ENCODE measurements at regions not wholly inside any gene's neighbourhood (a gene's known extent, or its start where the extent isn't known, plus 50 kb on each side); places are given as distances from the start of the nearest gene placed in this dataset.

DNA sequence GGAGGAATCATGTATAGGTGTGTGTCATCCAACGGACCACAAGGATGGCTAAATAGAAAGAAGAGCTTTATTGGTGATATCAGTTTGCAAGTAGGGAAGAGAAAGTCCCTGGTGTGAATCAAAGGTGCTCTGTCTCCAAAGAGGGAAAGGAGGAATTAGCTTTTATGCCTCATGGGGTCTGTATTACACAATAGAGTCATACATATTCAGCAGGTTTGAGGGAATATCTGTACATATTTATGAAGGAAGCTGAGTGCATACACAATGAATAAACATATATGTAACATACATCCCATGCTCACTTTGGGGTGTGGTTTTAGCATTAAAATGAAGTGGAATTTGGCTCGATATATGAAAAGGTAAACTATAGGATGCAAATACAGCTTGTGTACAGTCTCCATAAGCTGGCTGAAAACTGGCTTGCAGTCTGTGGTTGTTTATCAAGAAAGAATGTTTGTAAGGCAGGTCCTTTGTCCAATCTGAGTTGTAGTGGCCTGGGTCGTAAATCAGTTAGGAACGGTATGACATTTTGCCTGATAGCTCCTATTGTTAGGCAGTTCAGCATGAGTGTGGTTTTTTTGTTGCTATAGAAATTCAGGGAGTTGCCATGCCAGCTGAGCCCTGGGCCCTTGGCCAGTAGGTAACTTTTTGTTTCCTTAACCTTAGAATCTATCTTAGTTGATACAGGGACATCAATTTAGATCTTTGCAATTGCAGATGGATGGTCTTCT lies 198.0 kb upstream of the ZP4 start:
- H3K4me3 ChIP-seq (ENCODE audit: low read depth in 1 of 2, low read length in 2 of 2): no peak overlapping the region
- no peaks in the 10 kb centered on the region for H3K36me3 ChIP-seq (ENCODE audit: control insufficient read depth in 1 of 2, insufficient read depth in 2 of 2, low read length in 2 of 2)
- H3K9me3 ChIP-seq (ENCODE audit: control insufficient read depth in 1 of 2, low read length in 2 of 2): no peaks in the 10 kb centered on the region
- H3K27ac ChIP-seq (ENCODE audit: low read depth, low read length): no peak overlapping the region
- no peak overlapping the region for H3K9ac ChIP-seq (ENCODE audit: low read depth in 1 of 2, low read length in 2 of 2)
- no peaks in the 10 kb centered on the region for H3K27me3 ChIP-seq (ENCODE audit: control insufficient read depth in 1 of 2, insufficient read depth in 2 of 2, low read length in 2 of 2)
- H3K4me1 ChIP-seq (ENCODE audit: control insufficient read depth in 1 of 2, insufficient read depth in 2 of 2, low read length in 2 of 2): no peaks in the 10 kb centered on the region

DNA sequence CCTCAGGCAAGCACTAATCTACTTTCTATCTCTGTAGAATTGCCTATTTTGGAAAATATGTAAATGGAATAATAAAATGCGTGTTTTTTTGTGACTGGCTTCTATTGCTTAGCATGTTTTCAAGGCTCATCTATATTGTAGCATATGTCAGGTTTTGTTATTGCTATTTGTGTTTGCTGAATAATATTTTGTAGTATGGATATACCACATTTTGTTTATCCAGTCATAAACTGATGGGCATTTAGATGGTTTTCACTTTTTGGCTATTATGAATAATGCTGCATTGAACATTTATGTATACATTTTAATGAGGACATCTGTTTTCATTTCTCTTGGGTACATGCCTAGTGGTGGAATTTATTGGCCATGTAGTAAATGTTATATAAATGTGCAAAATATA lies 183.3 kb upstream of the ZP4 start:
- no peaks in the 10 kb centered on the region for H3K4me1 ChIP-seq (ENCODE audit: control insufficient read depth in 1 of 2, insufficient read depth in 2 of 2, low read length in 2 of 2)
- H3K9me3 ChIP-seq (ENCODE audit: control insufficient read depth in 1 of 2, low read length in 2 of 2): no peaks in the 10 kb centered on the region
- no peaks in the 10 kb centered on the region for H3K27me3 ChIP-seq (ENCODE audit: control insufficient read depth in 1 of 2, insufficient read depth in 2 of 2, low read length in 2 of 2)
- no peak overlapping the region for H3K4me3 ChIP-seq (ENCODE audit: low read depth in 1 of 2, low read length in 2 of 2)
- no peak overlapping the region for H3K27ac ChIP-seq (ENCODE audit: low read depth, low read length)
- no peak overlapping the region for H3K9ac ChIP-seq (ENCODE audit: low read depth in 1 of 2, low read length in 2 of 2)
- H3K36me3 ChIP-seq (ENCODE audit: control insufficient read depth in 1 of 2, insufficient read depth in 2 of 2, low read length in 2 of 2): no peaks in the 10 kb centered on the region

DNA sequence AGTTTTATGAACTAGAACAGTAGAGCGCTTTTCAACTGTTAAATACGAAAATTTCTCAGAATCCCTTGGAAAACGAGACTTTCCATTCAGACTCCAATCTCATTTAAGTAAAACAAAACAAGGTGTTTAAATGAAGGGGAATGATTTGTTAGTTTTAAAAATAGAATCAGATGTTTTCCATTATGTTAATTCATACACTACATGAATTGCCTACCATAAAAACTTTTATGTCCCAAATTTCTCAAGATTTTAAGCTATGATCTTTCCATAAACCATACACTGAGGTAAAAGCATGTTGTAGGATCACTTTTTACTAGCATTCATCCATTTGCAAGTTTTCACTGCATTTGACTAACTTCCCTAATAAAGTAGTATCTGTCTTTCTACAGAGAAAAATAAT lies 180.3 kb upstream of the ZP4 start:
- Histone ChIP-seq H3K9ac (ENCODE audit: low read depth in 1 of 2, low read length in 2 of 2) (no peak overlapping the region), H3K36me3 (ENCODE audit: control insufficient read depth in 1 of 2, insufficient read depth in 2 of 2, low read length in 2 of 2) (no peaks in the 10 kb centered on the region), H3K9me3 (ENCODE audit: control insufficient read depth in 1 of 2, low read length in 2 of 2) (no peaks in the 10 kb centered on the region), H3K4me1 (ENCODE audit: control insufficient read depth in 1 of 2, insufficient read depth in 2 of 2, low read length in 2 of 2) (no peaks in the 10 kb centered on the region), H3K4me3 (ENCODE audit: low read depth in 1 of 2, low read length in 2 of 2) (no peak overlapping the region), H3K27ac (ENCODE audit: low read depth, low read length) (no peak overlapping the region), H3K27me3 (ENCODE audit: control insufficient read depth in 1 of 2, insufficient read depth in 2 of 2, low read length in 2 of 2) (no peaks in the 10 kb centered on the region)

DNA sequence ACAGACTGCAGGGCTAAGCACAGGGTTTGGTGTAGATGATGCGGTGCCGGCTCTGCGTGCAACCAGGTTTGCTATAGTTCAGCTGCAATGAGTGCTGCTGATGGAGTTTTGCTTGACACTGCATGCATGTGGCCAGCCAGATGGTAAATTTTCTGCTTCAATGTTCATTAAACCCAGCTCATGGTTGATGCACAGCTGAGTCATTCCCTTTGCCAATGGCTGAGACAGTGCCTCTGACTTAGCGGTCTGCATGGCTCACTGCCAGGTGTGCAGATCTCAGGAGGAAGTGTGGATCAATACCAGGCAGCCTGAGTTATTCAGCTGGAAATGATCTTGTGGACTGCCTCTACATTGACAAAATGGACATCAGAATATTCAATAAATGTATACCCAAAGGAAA lies 172.7 kb upstream of the ZP4 start:
- no peaks in the 10 kb centered on the region for H3K4me1 ChIP-seq (ENCODE audit: control insufficient read depth in 1 of 2, insufficient read depth in 2 of 2, low read length in 2 of 2)
- no peaks in the 10 kb centered on the region for H3K36me3 ChIP-seq (ENCODE audit: control insufficient read depth in 1 of 2, insufficient read depth in 2 of 2, low read length in 2 of 2)
- no peak overlapping the region for H3K4me3 ChIP-seq (ENCODE audit: low read depth in 1 of 2, low read length in 2 of 2)
- H3K27ac ChIP-seq (ENCODE audit: low read depth, low read length): no peak overlapping the region
- no peaks in the 10 kb centered on the region for H3K9me3 ChIP-seq (ENCODE audit: control insufficient read depth in 1 of 2, low read length in 2 of 2)
- H3K27me3 ChIP-seq (ENCODE audit: control insufficient read depth in 1 of 2, insufficient read depth in 2 of 2, low read length in 2 of 2): no peaks in the 10 kb centered on the region
- H3K9ac ChIP-seq (ENCODE audit: low read depth in 1 of 2, low read length in 2 of 2): no peak overlapping the region

DNA sequence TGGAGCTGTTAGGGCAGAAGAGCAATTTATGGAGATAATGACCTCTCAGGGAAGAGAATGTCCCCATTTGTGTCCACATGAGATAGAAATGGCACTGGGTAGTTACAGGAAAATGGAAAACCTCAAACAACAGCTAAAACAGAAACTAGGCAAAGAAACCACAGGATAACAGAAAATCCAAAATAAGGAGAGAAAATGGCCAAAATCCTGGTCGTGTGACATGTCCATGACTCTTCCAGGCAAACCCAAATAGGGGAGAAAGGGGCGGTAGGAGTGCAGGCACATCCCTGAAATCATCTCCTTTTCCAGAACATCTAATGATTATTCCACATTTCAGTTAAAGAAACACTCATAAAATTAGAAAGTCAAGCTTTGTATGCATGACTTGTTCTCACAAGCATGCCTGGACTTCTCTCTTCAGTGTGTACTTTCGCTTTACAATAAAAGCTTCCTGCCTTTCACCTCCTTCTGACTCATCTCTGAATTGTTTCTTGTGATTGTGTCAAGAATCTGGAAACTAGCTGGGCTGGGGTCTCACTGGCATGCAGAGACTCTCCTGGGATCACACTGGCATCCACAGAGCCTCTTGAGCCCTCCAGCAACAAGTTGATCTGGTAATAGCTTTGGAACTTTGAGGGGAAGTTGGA lies 171.4 kb upstream of the ZP4 start:
- Histone ChIP-seq H3K4me3 (ENCODE audit: low read depth in 1 of 2, low read length in 2 of 2) (no peak overlapping the region), H3K4me1 (ENCODE audit: control insufficient read depth in 1 of 2, insufficient read depth in 2 of 2, low read length in 2 of 2) (no peaks in the 10 kb centered on the region), H3K36me3 (ENCODE audit: control insufficient read depth in 1 of 2, insufficient read depth in 2 of 2, low read length in 2 of 2) (no peaks in the 10 kb centered on the region), H3K27ac (ENCODE audit: low read depth, low read length) (no peak overlapping the region), H3K27me3 (ENCODE audit: control insufficient read depth in 1 of 2, insufficient read depth in 2 of 2, low read length in 2 of 2) (no peaks in the 10 kb centered on the region), H3K9me3 (ENCODE audit: control insufficient read depth in 1 of 2, low read length in 2 of 2) (no peaks in the 10 kb centered on the region), H3K9ac (ENCODE audit: low read depth in 1 of 2, low read length in 2 of 2) (no peak overlapping the region)

DNA sequence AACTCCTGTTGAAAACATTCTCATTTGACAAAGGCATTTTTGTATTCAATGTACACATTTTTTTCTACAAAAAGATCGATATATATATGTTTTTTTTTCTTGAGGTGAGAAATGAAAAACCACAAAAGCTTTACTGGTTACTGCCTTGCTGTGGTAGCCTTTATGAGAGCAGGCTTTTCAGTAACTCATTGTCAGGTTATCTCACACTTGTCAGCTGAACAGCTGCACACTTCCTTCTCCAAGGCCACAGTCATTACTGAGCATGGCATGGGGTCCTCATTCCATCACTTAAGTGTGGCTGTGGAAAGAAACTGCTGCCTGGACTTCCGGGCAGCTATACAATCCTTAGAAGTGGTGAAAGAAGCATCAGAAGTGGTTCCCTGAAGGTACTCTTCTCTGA lies 169.3 kb upstream of the ZP4 start:
- no peaks in the 10 kb centered on the region for H3K36me3 ChIP-seq (ENCODE audit: control insufficient read depth in 1 of 2, insufficient read depth in 2 of 2, low read length in 2 of 2)
- H3K4me1 ChIP-seq (ENCODE audit: control insufficient read depth in 1 of 2, insufficient read depth in 2 of 2, low read length in 2 of 2): no peaks in the 10 kb centered on the region
- H3K27ac ChIP-seq (ENCODE audit: low read depth, low read length): no peak overlapping the region
- no peak overlapping the region for H3K9ac ChIP-seq (ENCODE audit: low read depth in 1 of 2, low read length in 2 of 2)
- no peaks in the 10 kb centered on the region for H3K9me3 ChIP-seq (ENCODE audit: control insufficient read depth in 1 of 2, low read length in 2 of 2)
- H3K27me3 ChIP-seq (ENCODE audit: control insufficient read depth in 1 of 2, insufficient read depth in 2 of 2, low read length in 2 of 2): no peaks in the 10 kb centered on the region
- H3K4me3 ChIP-seq (ENCODE audit: low read depth in 1 of 2, low read length in 2 of 2): no peak overlapping the region

DNA sequence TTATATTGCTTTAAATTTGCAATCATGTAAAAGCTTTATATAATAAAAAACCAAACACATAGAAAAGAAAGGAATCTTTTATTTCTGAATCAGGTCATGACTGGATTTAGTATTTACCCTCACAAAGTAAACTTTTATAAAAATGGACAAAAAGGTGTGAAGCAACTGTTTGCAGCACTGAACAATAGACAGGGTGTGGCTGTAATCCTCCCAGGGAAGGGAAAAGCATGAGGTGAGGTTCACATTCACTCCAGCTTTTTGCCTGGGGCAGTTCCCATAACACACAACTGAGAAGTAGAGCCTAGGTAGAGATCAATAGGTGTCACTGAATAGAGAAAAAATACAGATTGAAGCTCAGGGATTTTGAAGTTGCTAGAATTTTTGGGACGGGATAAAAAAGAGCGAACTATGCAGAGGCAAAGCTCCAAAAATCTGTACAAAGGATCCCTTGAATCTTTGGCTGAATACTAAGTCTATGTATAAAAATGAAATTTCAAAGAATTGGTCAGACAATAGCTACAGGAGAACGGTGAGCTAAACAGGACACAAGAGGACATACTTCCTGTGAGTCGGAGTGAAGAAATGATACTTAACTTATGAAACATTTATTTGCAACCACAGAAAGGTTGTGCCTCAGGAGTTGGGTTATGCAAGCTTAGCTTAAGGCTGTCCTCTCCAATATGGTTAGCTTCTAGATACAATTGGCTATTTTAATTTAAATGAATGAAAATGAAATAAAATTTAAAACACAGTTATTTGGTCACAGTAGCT lies 162.0 kb upstream of the ZP4 start:
- no peak overlapping the region for H3K27ac ChIP-seq (ENCODE audit: low read depth, low read length)
- H3K9me3 ChIP-seq (ENCODE audit: control insufficient read depth in 1 of 2, low read length in 2 of 2): no peaks in the 10 kb centered on the region
- no peaks in the 10 kb centered on the region for H3K27me3 ChIP-seq (ENCODE audit: control insufficient read depth in 1 of 2, insufficient read depth in 2 of 2, low read length in 2 of 2)
- no peak overlapping the region for H3K9ac ChIP-seq (ENCODE audit: low read depth in 1 of 2, low read length in 2 of 2)
- H3K36me3 ChIP-seq (ENCODE audit: control insufficient read depth in 1 of 2, insufficient read depth in 2 of 2, low read length in 2 of 2): no peaks in the 10 kb centered on the region
- H3K4me1 ChIP-seq (ENCODE audit: control insufficient read depth in 1 of 2, insufficient read depth in 2 of 2, low read length in 2 of 2): no peaks in the 10 kb centered on the region
- H3K4me3 ChIP-seq (ENCODE audit: low read depth in 1 of 2, low read length in 2 of 2): no peak overlapping the region

DNA sequence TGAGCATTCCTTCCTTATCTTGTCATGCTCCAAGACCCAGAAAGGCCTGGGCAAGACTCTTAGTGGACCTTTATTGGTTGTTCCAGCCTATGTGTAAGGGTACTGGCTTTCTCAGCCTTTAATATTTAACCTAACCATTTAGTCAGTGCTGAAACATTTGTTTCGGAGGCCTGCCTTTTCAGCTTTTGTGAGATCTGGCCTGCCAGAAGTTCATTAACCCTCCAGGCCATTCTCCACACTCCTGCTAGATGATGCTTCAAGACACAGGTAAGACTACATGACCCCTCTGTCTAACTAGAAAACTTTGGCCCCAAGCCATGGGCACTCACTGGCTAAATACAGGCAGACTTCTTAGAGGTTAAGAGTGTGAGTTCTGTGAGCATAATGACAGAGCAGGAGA lies 138.4 kb upstream of the ZP4 start:
- H3K36me3 ChIP-seq (ENCODE audit: control insufficient read depth in 1 of 2, insufficient read depth in 2 of 2, low read length in 2 of 2): no peaks in the 10 kb centered on the region
- no peak overlapping the region for H3K4me3 ChIP-seq (ENCODE audit: low read depth in 1 of 2, low read length in 2 of 2)
- no peaks in the 10 kb centered on the region for H3K27me3 ChIP-seq (ENCODE audit: control insufficient read depth in 1 of 2, insufficient read depth in 2 of 2, low read length in 2 of 2)
- H3K4me1 ChIP-seq (ENCODE audit: control insufficient read depth in 1 of 2, insufficient read depth in 2 of 2, low read length in 2 of 2): no peaks in the 10 kb centered on the region
- H3K9ac ChIP-seq (ENCODE audit: low read depth in 1 of 2, low read length in 2 of 2): no peak overlapping the region
- no peak overlapping the region for H3K27ac ChIP-seq (ENCODE audit: low read depth, low read length)
- H3K9me3 ChIP-seq (ENCODE audit: control insufficient read depth in 1 of 2, low read length in 2 of 2): no peaks in the 10 kb centered on the region

DNA sequence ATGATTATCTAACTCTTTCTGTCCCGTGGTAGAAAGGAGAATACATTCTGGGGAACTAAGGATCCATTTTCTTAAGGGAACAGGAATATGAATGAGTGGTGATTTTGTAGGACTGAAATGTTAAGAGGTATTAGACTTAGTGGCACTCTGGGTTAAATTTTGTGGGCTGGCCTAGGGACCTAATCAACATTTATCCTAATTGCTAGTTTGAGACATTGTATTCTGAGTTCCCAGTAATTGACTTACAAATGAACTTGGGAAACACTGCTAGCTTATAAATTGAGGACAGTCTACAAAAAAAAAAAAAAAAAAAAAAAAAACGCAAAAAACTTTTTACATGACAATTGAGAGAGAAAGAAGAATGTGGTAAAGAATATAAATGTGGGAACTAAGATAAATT lies 136.6 kb upstream of the ZP4 start:
- Histone ChIP-seq H3K27ac (ENCODE audit: low read depth, low read length) (no peak overlapping the region), H3K27me3 (ENCODE audit: control insufficient read depth in 1 of 2, insufficient read depth in 2 of 2, low read length in 2 of 2) (no peaks in the 10 kb centered on the region), H3K4me1 (ENCODE audit: control insufficient read depth in 1 of 2, insufficient read depth in 2 of 2, low read length in 2 of 2) (no peaks in the 10 kb centered on the region), H3K9ac (ENCODE audit: low read depth in 1 of 2, low read length in 2 of 2) (no peak overlapping the region), H3K36me3 (ENCODE audit: control insufficient read depth in 1 of 2, insufficient read depth in 2 of 2, low read length in 2 of 2) (no peaks in the 10 kb centered on the region), H3K9me3 (ENCODE audit: control insufficient read depth in 1 of 2, low read length in 2 of 2) (no peaks in the 10 kb centered on the region), H3K4me3 (ENCODE audit: low read depth in 1 of 2, low read length in 2 of 2) (no peak overlapping the region)

DNA sequence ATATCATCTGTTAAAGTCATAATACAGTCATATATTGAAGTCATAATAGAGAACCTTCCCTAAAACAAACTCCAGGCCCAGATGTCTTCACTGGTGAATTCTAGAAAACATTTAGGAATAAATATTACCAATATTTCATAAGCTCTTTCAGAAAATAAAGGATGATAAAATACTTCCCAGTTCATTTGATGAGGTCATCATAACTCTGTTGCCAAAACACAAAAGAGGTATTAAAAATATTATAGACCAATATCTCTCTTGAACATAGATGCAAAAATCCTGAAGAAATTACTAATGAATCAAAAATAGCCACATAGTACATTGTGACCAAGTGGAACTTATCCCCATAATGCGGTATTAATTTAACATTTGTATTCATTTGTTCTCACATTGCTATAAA lies 132.4 kb upstream of the ZP4 start:
- Histone ChIP-seq H3K4me1 (ENCODE audit: control insufficient read depth in 1 of 2, insufficient read depth in 2 of 2, low read length in 2 of 2) (no peaks in the 10 kb centered on the region), H3K27me3 (ENCODE audit: control insufficient read depth in 1 of 2, insufficient read depth in 2 of 2, low read length in 2 of 2) (no peaks in the 10 kb centered on the region), H3K9me3 (ENCODE audit: control insufficient read depth in 1 of 2, low read length in 2 of 2) (no peaks in the 10 kb centered on the region), H3K27ac (ENCODE audit: low read depth, low read length) (no peak overlapping the region), H3K4me3 (ENCODE audit: low read depth in 1 of 2, low read length in 2 of 2) (no peak overlapping the region), H3K36me3 (ENCODE audit: control insufficient read depth in 1 of 2, insufficient read depth in 2 of 2, low read length in 2 of 2) (no peaks in the 10 kb centered on the region), H3K9ac (ENCODE audit: low read depth in 1 of 2, low read length in 2 of 2) (no peak overlapping the region)
